ENCODE measurements at regions not wholly inside any gene's neighbourhood (a gene's known extent, or its start where the extent isn't known, plus 50 kb on each side); places are given as distances from the start of the nearest gene placed in this dataset.

GRCh38 chr3:194197396-194197960 lies 61.5 kb downstream of the HES1 start:
- TF ChIP-seq CEBPB (IDR thresholded peaks at IDR 0.05) (no peak), REST (IDR thresholded peaks at IDR 0.05; ENCODE audit: low read depth) (no peak), EP300 (IDR thresholded peaks at IDR 0.05; ENCODE audit: borderline replicate concordance) (no peak)
